ENCODE measurements at regions not wholly inside any gene's neighbourhood (a gene's known extent, or its start where the extent isn't known, plus 50 kb on each side); places are given as distances from the start of the nearest gene placed in this dataset.

DNA sequence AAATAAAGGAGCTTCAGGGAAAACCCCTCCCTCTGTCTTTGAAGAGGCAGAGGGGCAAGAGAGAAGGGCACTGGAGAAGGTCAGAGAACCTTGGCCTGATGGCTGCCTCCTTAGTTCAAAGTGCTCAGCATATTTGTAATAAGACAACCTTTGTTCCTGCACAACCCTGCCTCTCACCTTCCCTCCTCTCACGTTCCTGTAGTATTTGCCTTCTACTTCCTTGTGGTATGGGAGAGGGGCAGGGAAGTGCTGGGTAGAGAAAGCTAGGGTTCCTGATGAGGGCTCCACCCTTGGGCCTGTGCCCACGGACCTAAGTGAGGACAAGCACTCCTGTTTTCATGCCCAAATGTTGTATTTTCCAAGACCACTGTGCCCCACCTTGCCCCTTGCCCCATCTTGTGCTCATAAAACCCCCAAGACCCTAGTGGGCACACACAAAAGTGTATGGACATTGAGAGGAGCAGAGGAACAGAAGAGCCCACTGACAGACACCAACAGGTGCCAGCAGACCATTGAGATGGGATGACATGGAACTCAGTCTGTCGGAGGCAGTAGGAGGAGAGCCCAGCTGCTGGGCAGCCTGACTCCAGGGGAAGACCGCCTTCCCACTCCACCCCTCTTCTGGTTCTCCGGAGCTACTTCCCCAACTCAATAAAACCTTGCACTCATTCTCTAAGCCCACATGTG lies 261.5 kb upstream of the CCDC196 start:
- TF ChIP-seq, protein P1, sequence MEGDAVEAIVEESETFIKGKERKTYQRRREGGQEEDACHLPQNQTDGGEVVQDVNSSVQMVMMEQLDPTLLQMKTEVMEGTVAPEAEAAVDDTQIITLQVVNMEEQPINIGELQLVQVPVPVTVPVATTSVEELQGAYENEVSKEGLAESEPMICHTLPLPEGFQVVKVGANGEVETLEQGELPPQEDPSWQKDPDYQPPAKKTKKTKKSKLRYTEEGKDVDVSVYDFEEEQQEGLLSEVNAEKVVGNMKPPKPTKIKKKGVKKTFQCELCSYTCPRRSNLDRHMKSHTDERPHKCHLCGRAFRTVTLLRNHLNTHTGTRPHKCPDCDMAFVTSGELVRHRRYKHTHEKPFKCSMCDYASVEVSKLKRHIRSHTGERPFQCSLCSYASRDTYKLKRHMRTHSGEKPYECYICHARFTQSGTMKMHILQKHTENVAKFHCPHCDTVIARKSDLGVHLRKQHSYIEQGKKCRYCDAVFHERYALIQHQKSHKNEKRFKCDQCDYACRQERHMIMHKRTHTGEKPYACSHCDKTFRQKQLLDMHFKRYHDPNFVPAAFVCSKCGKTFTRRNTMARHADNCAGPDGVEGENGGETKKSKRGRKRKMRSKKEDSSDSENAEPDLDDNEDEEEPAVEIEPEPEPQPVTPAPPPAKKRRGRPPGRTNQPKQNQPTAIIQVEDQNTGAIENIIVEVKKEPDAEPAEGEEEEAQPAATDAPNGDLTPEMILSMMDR (IDR thresholded peaks at IDR 0.05; ENCODE audit: borderline replicate concordance, extremely low read depth, low read length, poor library complexity, severe bottlenecking): no peak
- TF ChIP-seq EZH2 (IDR thresholded peaks at IDR 0.05; ENCODE audit: borderline replicate concordance, low read depth, low read length, severe bottlenecking): no peak
